ENCODE measurements at regions not wholly inside any gene's neighbourhood (a gene's known extent, or its start where the extent isn't known, plus 50 kb on each side); places are given as distances from the start of the nearest gene placed in this dataset.

GRCh38 chr2:175372704-175373701, 191.5 kb upstream of the ATP5MC3 start:
- no peak for TF ChIP-seq GATA2 (IDR thresholded peaks at IDR 0.05; ENCODE audit: low read depth, low read length)
- TF ChIP-seq GATA3 (IDR thresholded peaks at IDR 0.05; ENCODE audit: low read depth, low read length): no peak

- TF ChIP-seq GATA3 (IDR thresholded peaks at IDR 0.05; ENCODE audit: low read depth, low read length) (no peak), GATA2 (IDR thresholded peaks at IDR 0.05; ENCODE audit: low read depth, low read length) (no peak)
These were observed 189.9 kb upstream of the ATP5MC3 start for GRCh38 chr2:175371378-175371777.

GRCh38 chr2:175366815-175367214, 185.3 kb upstream of the ATP5MC3 start:
- TF ChIP-seq GATA3 (IDR thresholded peaks at IDR 0.05; ENCODE audit: low read depth, low read length) (no peak), GATA2 (IDR thresholded peaks at IDR 0.05; ENCODE audit: low read depth, low read length) (no peak)

GRCh38 chr2:175363699-175364098, 182.2 kb upstream of the ATP5MC3 start:
- TF ChIP-seq GATA3 (IDR thresholded peaks at IDR 0.05; ENCODE audit: low read depth, low read length): no peak

- TF ChIP-seq GATA2 (IDR thresholded peaks at IDR 0.05; ENCODE audit: low read depth, low read length) (no peak), GATA3 (IDR thresholded peaks at IDR 0.05; ENCODE audit: low read depth, low read length) (no peak)
These were observed 180.8 kb upstream of the ATP5MC3 start for GRCh38 chr2:175362331-175362730.

GRCh38 chr2:175359710-175360109, 178.2 kb upstream of the ATP5MC3 start:
- no peak for TF ChIP-seq GATA3 (IDR thresholded peaks at IDR 0.05; ENCODE audit: low read depth, low read length)

- TF ChIP-seq GATA3 (IDR thresholded peaks at IDR 0.05; ENCODE audit: low read depth, low read length): no peak
- no peak for TF ChIP-seq GATA2 (IDR thresholded peaks at IDR 0.05; ENCODE audit: low read depth, low read length)
These were observed 175.4 kb upstream of the ATP5MC3 start for GRCh38 chr2:175356901-175357300.

GRCh38 chr2:175355246-175355645, 173.7 kb upstream of the ATP5MC3 start:
- TF ChIP-seq GATA3 (IDR thresholded peaks at IDR 0.05; ENCODE audit: low read depth, low read length) (no peak), GATA2 (IDR thresholded peaks at IDR 0.05; ENCODE audit: low read depth, low read length) (no peak)

GRCh38 chr2:175353275-175353674, 171.8 kb upstream of the ATP5MC3 start:
- TF ChIP-seq GATA2 (IDR thresholded peaks at IDR 0.05; ENCODE audit: low read depth, low read length) (no peak), GATA3 (IDR thresholded peaks at IDR 0.05; ENCODE audit: low read depth, low read length) (no peak)

- TF ChIP-seq GATA2 (IDR thresholded peaks at IDR 0.05; ENCODE audit: low read depth, low read length): no peak
- no peak for TF ChIP-seq GATA3 (IDR thresholded peaks at IDR 0.05; ENCODE audit: low read depth, low read length)
These were observed 170.0 kb upstream of the ATP5MC3 start for GRCh38 chr2:175351512-175351911.

- TF ChIP-seq GATA2 (IDR thresholded peaks at IDR 0.05; ENCODE audit: low read depth, low read length) (no peak), GATA3 (IDR thresholded peaks at IDR 0.05; ENCODE audit: low read depth, low read length) (no peak)
These were observed 168.6 kb upstream of the ATP5MC3 start for GRCh38 chr2:175350105-175350504.

- TF ChIP-seq GATA2 (IDR thresholded peaks at IDR 0.05; ENCODE audit: low read depth, low read length): no peak
- no peak for TF ChIP-seq GATA3 (IDR thresholded peaks at IDR 0.05; ENCODE audit: low read depth, low read length)
These were observed 160.6 kb upstream of the ATP5MC3 start for GRCh38 chr2:175342085-175342484.

- TF ChIP-seq GATA2 (IDR thresholded peaks at IDR 0.05; ENCODE audit: low read depth, low read length): no peak
- no peak for TF ChIP-seq GATA3 (IDR thresholded peaks at IDR 0.05; ENCODE audit: low read depth, low read length)
These were observed 148.7 kb upstream of the ATP5MC3 start for GRCh38 chr2:175330195-175330594.

- TF ChIP-seq GATA3 (IDR thresholded peaks at IDR 0.05; ENCODE audit: low read depth, low read length) (no peak), GATA2 (IDR thresholded peaks at IDR 0.05; ENCODE audit: low read depth, low read length) (no peak)
These were observed 145.3 kb upstream of the ATP5MC3 start for GRCh38 chr2:175326801-175327200.

- TF ChIP-seq GATA3 (IDR thresholded peaks at IDR 0.05; ENCODE audit: low read depth, low read length) (no peak), GATA2 (IDR thresholded peaks at IDR 0.05; ENCODE audit: low read depth, low read length) (no peak)
These were observed 141.7 kb upstream of the ATP5MC3 start for GRCh38 chr2:175323162-175323561.

Data from SH-SY5Y (cell line).